ENCODE measurements at regions not wholly inside any gene's neighbourhood (a gene's known extent, or its start where the extent isn't known, plus 50 kb on each side); places are given as distances from the start of the nearest gene placed in this dataset.

DNA sequence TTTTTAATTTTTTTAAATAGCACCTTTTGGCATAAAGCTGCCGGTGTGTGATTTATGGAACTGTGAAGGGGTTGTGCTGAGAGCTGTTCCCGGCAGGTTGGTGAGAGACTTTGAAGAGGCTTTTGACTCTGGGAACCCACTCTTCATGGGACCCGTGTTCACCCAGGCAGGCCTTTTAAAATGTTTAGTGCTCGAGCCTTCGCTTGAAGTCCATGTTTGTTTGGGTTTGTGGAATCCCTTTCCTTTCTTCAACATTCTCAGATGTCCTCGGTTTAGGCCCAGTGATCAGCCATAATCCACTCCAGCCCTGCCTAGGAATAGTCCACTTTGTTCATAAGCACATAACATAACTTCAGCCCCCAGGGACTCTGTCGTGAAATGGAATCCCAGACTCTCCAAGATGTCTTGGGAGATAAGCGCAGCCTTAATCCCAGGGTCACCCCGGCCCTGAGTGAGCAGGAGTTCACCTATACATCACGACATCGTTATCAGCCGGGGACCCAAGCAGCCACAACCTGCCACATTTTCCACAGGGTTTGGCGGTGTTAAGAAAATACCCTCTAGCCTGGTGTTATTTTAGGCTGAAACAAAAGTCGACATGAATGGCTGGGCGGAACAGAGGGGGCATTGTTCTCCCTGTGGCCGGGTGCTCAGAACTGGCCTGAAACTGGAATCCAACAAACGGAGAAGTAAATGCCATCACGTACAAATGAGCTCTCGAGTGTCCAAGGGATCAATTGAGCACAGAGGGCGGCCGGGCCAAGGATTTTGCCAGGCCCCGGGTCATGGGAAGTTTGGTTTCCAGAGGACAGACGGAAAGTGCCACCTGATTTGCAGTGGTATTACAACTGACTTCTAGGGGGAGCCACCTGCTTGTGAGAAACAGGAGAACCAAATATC is 145.7 kb upstream of the IRX3 start:
- DNase-seq (ENCODE audit: low spot score in 2 of 2) = no peak
- H3K27me3 ChIP-seq = peaks cover 0 to 17% of the 10 kb centered on the region in 2 donors
- peaks cover 0 to 16% (median 0%) of the 10 kb centered on the region in 4 donors for H3K4me1 ChIP-seq
- WGBS, 2 donors = 36 to 37% methylated on average over 18 to 23 of the region's 23 CpGs
- TF ChIP-seq POLR2A (IDR thresholded peaks at IDR 0.05) (no peak), EP300 (IDR thresholded peaks at IDR 0.05) (no peak), CTCF (IDR thresholded peaks at IDR 0.05) (no peak)
- no peak overlapping the region for H3K4me3 ChIP-seq
- no peaks in the 10 kb centered on the region for H3K36me3 ChIP-seq
- peaks cover 0 to 24% (median 0%) of the 10 kb centered on the region in 4 donors for H3K9me3 ChIP-seq
- H3K27ac ChIP-seq = no peak overlapping the region

DNA sequence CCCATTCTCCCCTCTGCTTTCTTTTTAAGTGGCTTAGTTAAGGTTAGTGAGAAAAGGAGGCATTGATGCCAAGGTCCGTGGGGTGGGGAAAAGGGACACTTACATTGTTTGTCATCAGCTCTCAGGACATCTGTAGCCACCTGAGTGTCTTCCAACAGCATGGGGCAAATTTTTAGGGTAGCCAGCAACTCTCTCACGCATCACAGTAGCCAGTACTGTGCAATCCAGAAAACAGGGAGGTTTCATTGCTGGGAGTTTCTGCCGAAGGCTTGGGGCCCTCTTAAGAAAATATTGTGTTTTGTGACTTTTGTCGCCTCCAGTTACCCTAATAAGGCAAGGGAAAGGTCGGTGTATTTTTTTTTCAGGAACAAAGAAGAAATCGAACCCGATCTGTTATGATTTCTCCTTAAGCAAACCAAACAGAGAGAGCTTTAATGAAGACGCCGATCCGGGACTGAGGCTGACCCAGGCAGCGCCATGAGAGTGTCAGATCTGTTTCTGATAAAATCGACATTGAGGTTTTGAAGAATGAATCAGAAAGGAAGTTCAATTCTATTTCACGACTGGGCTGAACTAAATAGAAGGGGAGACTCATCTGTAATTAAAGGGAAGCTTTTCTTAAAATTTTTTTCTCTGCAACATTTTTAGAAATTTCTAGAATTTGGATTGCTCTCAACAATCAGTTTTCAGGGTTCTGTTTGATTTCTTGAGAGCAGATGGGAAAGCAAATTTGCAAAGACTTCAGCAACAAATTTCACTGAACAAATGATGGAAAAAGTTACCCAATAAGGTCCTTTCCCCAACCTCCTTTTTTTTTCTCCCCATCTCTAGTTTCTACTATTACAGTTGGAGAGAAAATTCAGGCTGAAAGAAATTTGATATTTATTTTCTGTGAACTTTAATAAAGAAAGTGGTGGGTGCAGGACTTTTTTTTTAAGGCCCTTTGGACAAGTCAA is 144.7 kb upstream of the IRX3 start:
- no peak overlapping the region for H3K4me3 ChIP-seq
- H3K27ac ChIP-seq = no peak overlapping the region
- H3K9me3 ChIP-seq = peaks cover 0 to 24% (median 0%) of the 10 kb centered on the region in 4 donors
- H3K4me1 ChIP-seq = peaks cover 0 to 16% (median 0%) of the 10 kb centered on the region in 4 donors
- H3K27me3 ChIP-seq = peaks cover 0 to 13% of the 10 kb centered on the region in 2 donors
- 23 to 38% methylated on average over 13 of the region's 13 CpGs for WGBS, 2 donors
- H3K36me3 ChIP-seq = no peaks in the 10 kb centered on the region
- DNase-seq (ENCODE audit: low spot score in 2 of 2) = no peak
- no peak for TF ChIP-seq EP300 (IDR thresholded peaks at IDR 0.05)
- TF ChIP-seq POLR2A (IDR thresholded peaks at IDR 0.05) = no peak
- TF ChIP-seq CTCF (IDR thresholded peaks at IDR 0.05) = no peak

GRCh38 chr16:54430491-54431030 is 144.0 kb upstream of the IRX3 start:
- no peak overlapping the region for H3K27ac ChIP-seq
- peaks cover 0 to 8% of the 10 kb centered on the region in 2 donors for H3K27me3 ChIP-seq
- H3K36me3 ChIP-seq = no peaks in the 10 kb centered on the region
- no peak overlapping the region for H3K4me3 ChIP-seq
- 15 to 25% methylated on average over 15 of the region's 15 CpGs for WGBS, 2 donors
- peaks cover 0 to 24% (median 0%) of the 10 kb centered on the region in 4 donors for H3K9me3 ChIP-seq
- no peak for DNase-seq (ENCODE audit: low spot score in 2 of 2)
- TF ChIP-seq POLR2A (IDR thresholded peaks at IDR 0.05) = no peak
- TF ChIP-seq EP300 (IDR thresholded peaks at IDR 0.05) = no peak
- TF ChIP-seq CTCF (IDR thresholded peaks at IDR 0.05) = no peak
- peaks cover 0 to 16% (median 0%) of the 10 kb centered on the region in 4 donors for H3K4me1 ChIP-seq

- Histone ChIP-seq H3K9me3 (peaks cover 0 to 24% (median 0%) of the 10 kb centered on the region in 4 donors), H3K27me3 (peaks cover 0 to 8% of the 10 kb centered on the region in 2 donors), H3K27ac (no peak overlapping the region), H3K36me3 (no peaks in the 10 kb centered on the region), H3K4me1 (peaks cover 0 to 16% (median 0%) of the 10 kb centered on the region in 4 donors), H3K4me3 (no peak overlapping the region)
- no peak for TF ChIP-seq POLR2A (IDR thresholded peaks at IDR 0.05)
- WGBS, 2 donors = 88 to 93% methylated on average over 4 of the region's 4 CpGs
- DNase-seq (ENCODE audit: low spot score in 2 of 2) = no peak
Observed at GRCh38 chr16:54429029-54429428, 142.4 kb upstream of the IRX3 start.

GRCh38 chr16:54426553-54426849 is 139.9 kb upstream of the IRX3 start:
- TF ChIP-seq EP300 (IDR thresholded peaks at IDR 0.05) (no peak), CTCF (IDR thresholded peaks at IDR 0.05) (no peak), POLR2A (IDR thresholded peaks at IDR 0.05) (no peak)
- WGBS, 2 donors = 66 to 77% methylated on average over 4 of the region's 4 CpGs
- peaks cover 0 to 8% of the 10 kb centered on the region in 2 donors for H3K27me3 ChIP-seq

More at GRCh38 chr16:54426553-54426849, 139.9 kb upstream of the IRX3 start:
- Histone ChIP-seq H3K27ac (no peak overlapping the region), H3K4me3 (no peak overlapping the region), H3K9me3 (peaks cover 0 to 24% (median 0%) of the 10 kb centered on the region in 4 donors), H3K36me3 (no peaks in the 10 kb centered on the region), H3K4me1 (peaks cover 0 to 4% (median 0%) of the 10 kb centered on the region in 4 donors)
- no peak for DNase-seq (ENCODE audit: low spot score in 2 of 2)
